IMR-90 (cell line): ENCODE measurements at regions not wholly inside any gene's neighbourhood (a gene's known extent, or its start where the extent isn't known, plus 50 kb on each side); places are given as distances from the start of the nearest gene placed in this dataset.

ENCODE experiments used
- ATAC-seq: fragments of 200-7000 bp; cut with Tn5 transposase; 2 replicates; pipeline ENCODE4 v1.9.1; 2020; ENCODE audit warnings: low read depth, mild to moderate bottlenecking, moderate library complexity
- BruUV-seq: library from RNA; stranded (reverse); fragments of 400-500 nt; replicated peaks from 2 replicates; lab custom pipeline; 2021; lab: Mats Ljungman, UMichigan
- CTCF ChIA-PET: fragments of 300-600 bp; formaldehyde crosslinking; extraction: SDS; loops from one replicate; lab custom pipeline; 2021; ENCODE audit warnings: antibody characterized with exemption; lab: Yijun Ruan, JAX
- POLR2A ChIA-PET: fragments of 300-600 bp; sonication (Branson Sonifier 250); formaldehyde crosslinking; loops from one replicate; lab custom pipeline; 2022; ENCODE audit warnings: antibody characterized with exemption; ENCODE audit not compliant: unreplicated experiment; lab: Charles Lee
- DNase-seq: peaks from one replicate; pipeline ENCODE4 v3.0.0; 2013
- H2AFZ ChIP-seq: replicated peaks from 2 replicates; pipeline ENCODE3; 2013; ENCODE audit warnings: low read length, mild to moderate bottlenecking; ENCODE audit not compliant: poor library complexity
- H2AK5ac ChIP-seq: 2 replicates; pipeline ENCODE4 v1.6.1; 2013; ENCODE audit warnings: low read depth, low read length, inconsistent platforms
- H2AK9ac ChIP-seq: replicated peaks from 2 replicates; pipeline ENCODE3; 2013; ENCODE audit warnings: mild to moderate bottlenecking, low read depth, low read length, moderate library complexity; ENCODE audit not compliant: poor library complexity
- H2BK120ac ChIP-seq: 2 replicates; pipeline ENCODE4 v1.6.1; 2013; ENCODE audit warnings: low read depth, low read length, inconsistent platforms
- H2BK15ac ChIP-seq: 3 replicates; pipeline ENCODE4 v1.6.1; 2013; ENCODE audit warnings: low read depth, low read length, inconsistent platforms
- H2BK20ac ChIP-seq: 2 replicates; pipeline ENCODE4 v1.6.1; 2013; ENCODE audit warnings: low read depth, mild to moderate bottlenecking, inconsistent platforms, low read length, moderate library complexity
- H2BK5ac ChIP-seq: 2 replicates; pipeline ENCODE4 v1.6.1; 2013; ENCODE audit warnings: mild to moderate bottlenecking, low read depth, low read length, inconsistent platforms; ENCODE audit not compliant: poor library complexity, severe bottlenecking
- H3K14ac ChIP-seq: replicated peaks from 2 replicates; pipeline ENCODE4 v1.6.1; 2013; ENCODE audit warnings: low read depth, low read length, inconsistent platforms
- H3K18ac ChIP-seq: 2 replicates; pipeline ENCODE4 v1.6.1; 2013; ENCODE audit warnings: low read depth, low read length, control low read depth
- H3K23ac ChIP-seq: 2 replicates; pipeline ENCODE4 v1.6.1; 2013; ENCODE audit warnings: low read depth, low read length, inconsistent platforms
- H3K27ac ChIP-seq: 2 replicates; pipeline ENCODE4 v1.5.1; 2013; ENCODE audit warnings: mild to moderate bottlenecking, control low read depth, low read length; ENCODE audit not compliant: insufficient read depth
- H3K27me3 ChIP-seq: 2 replicates; pipeline ENCODE4 v1.6.1; 2013; ENCODE audit warnings: low read length; ENCODE audit not compliant: control insufficient read depth, insufficient read depth
- H3K36me3 ChIP-seq: 2 replicates; pipeline ENCODE4 v1.6.1; 2013; ENCODE audit warnings: low read length, mixed read lengths; ENCODE audit not compliant: control insufficient read depth, insufficient read depth
- H3K4ac ChIP-seq: 2 replicates; pipeline ENCODE4 v1.6.1; 2013; ENCODE audit warnings: low read depth, low read length, inconsistent platforms
- H3K4me1 ChIP-seq: 2 replicates; pipeline ENCODE4 v1.6.1; 2013; ENCODE audit warnings: low read length, mixed read lengths; ENCODE audit not compliant: control insufficient read depth, insufficient read depth
- H3K4me2 ChIP-seq: 2 replicates; pipeline ENCODE4 v1.6.1; 2013; ENCODE audit warnings: low read depth, mild to moderate bottlenecking, control low read depth, low read length, moderate library complexity
- H3K4me3 ChIP-seq: 2 replicates; pipeline ENCODE4 v1.5.1; 2013; ENCODE audit warnings: low read depth, mild to moderate bottlenecking, control low read depth, low read length, moderate library complexity; ENCODE audit not compliant: insufficient read depth
- H3K56ac ChIP-seq: 2 replicates; pipeline ENCODE4 v1.6.1; 2013; ENCODE audit warnings: low read length, inconsistent platforms; ENCODE audit not compliant: insufficient read depth; ENCODE audit errors: extremely low read depth
- H3K79me1 ChIP-seq, 2 experiments: 2 replicates each; pipeline ENCODE4 v1.6.1; 2013; ENCODE audit warnings: low read length in 2 of 2, inconsistent platforms in 1 of 2, low read depth in 1 of 2
- H3K9ac ChIP-seq: 2 replicates; pipeline ENCODE4 v1.6.1; 2013; ENCODE audit warnings: low read depth, low read length, control low read depth
- H3K9me1 ChIP-seq: 2 replicates; pipeline ENCODE4 v1.6.1; 2013; ENCODE audit warnings: low read length, inconsistent platforms; ENCODE audit not compliant: insufficient read depth
- H3K9me3 ChIP-seq: 2 replicates; pipeline ENCODE4 v1.6.1; 2013; ENCODE audit warnings: low read length; ENCODE audit not compliant: control insufficient read depth, insufficient read depth
- H4K20me1 ChIP-seq: 2 replicates; pipeline ENCODE4 v1.6.1; 2013; ENCODE audit warnings: low read length, inconsistent platforms; ENCODE audit not compliant: insufficient read depth
- H4K5ac ChIP-seq: 2 replicates; pipeline ENCODE4 v1.6.1; 2013; ENCODE audit warnings: mild to moderate bottlenecking, low read depth, low read length, control low read depth
- H4K8ac ChIP-seq, 2 experiments: 2 replicates each; pipeline ENCODE4 v1.6.1; 2013; ENCODE audit warnings: low read depth in 2 of 2, low read length in 2 of 2, control low read depth in 1 of 2, inconsistent platforms in 1 of 2
- H4K91ac ChIP-seq: 2 replicates; pipeline ENCODE4 v1.6.1; 2013; ENCODE audit warnings: low read depth, low read length, inconsistent platforms; ENCODE audit not compliant: insufficient read depth
- BHLHE40 ChIP-seq: fragments of 150-350 bp; IDR thresholded peaks from 2 replicates; pipeline ENCODE4 v1.6.1; 2016; ENCODE audit warnings: mild to moderate bottlenecking, low read depth, low read length
- CEBPB ChIP-seq: IDR thresholded peaks from 2 replicates; pipeline ENCODE4 v1.6.1; 2012; ENCODE audit warnings: low read depth, low read length, improper control_type of control experiment
- CHD1 ChIP-seq: IDR thresholded peaks from 2 replicates; pipeline ENCODE4 v1.6.1; 2012; ENCODE audit warnings: low read depth, low read length, improper control_type of control experiment
- FOS ChIP-seq: fragments of 150-350 bp; IDR thresholded peaks from 2 replicates; pipeline ENCODE4 v1.6.1; 2016; ENCODE audit warnings: low read depth, low read length
- MAFK ChIP-seq: IDR thresholded peaks from 2 replicates; pipeline ENCODE4 v1.6.1; 2012; ENCODE audit warnings: low read depth, low read length, improper control_type of control experiment
- MAZ ChIP-seq: IDR thresholded peaks from 2 replicates; pipeline ENCODE4 v1.6.1; 2012; ENCODE audit warnings: low read depth, mild to moderate bottlenecking, low read length, improper control_type of control experiment, moderate library complexity, borderline replicate concordance
- MXI1 ChIP-seq: IDR thresholded peaks from 2 replicates; pipeline ENCODE4 v1.6.1; 2012; ENCODE audit warnings: low read depth, mild to moderate bottlenecking, low read length, moderate library complexity, borderline replicate concordance
- NFE2L2 ChIP-seq: fragments of 150-350 bp; IDR thresholded peaks from 2 replicates; pipeline ENCODE4 v1.6.1; 2016; ENCODE audit warnings: low read depth, mild to moderate bottlenecking, low read length
- POLR2A ChIP-seq: IDR thresholded peaks from 2 replicates; pipeline ENCODE4 v1.6.1; 2012; ENCODE audit warnings: mild to moderate bottlenecking, low read depth, low read length
- RAD21 ChIP-seq: IDR thresholded peaks from 2 replicates; pipeline ENCODE4 v1.6.1; 2012; ENCODE audit warnings: low read length, improper control_type of control experiment
- RCOR1 ChIP-seq: IDR thresholded peaks from 2 replicates; pipeline ENCODE4 v1.6.1; 2012; ENCODE audit warnings: mild to moderate bottlenecking, low read length, improper control_type of control experiment; ENCODE audit not compliant: insufficient replicate concordance
- RFX5 ChIP-seq: IDR thresholded peaks from 2 replicates; pipeline ENCODE4 v1.8.0; 2012; ENCODE audit warnings: low read depth, mild to moderate bottlenecking, low read length, moderate library complexity
- SMC3 ChIP-seq: fragments of 150-350 bp; IDR thresholded peaks from 2 replicates; pipeline ENCODE4 v1.6.1; 2016; ENCODE audit warnings: low read depth, mild to moderate bottlenecking, antibody characterized with exemption, low read length, moderate library complexity
- WGBS, 2 experiments: methylation state at CpG; one replicate each; pipeline versions ENCODE4 v1.1.5 to v1.1.7; 2013; ENCODE audit warnings: missing lambda C conversion rate in 2 of 2; ENCODE audit not compliant: insufficient read length in 1 of 2; ENCODE audit errors: extremely low coverage in 2 of 2; 5-methylcytosine and 5-hydroxymethylcytosine counted together
- dilution Hi-C: fragments of 300-500 bp; cut with HindIII; formaldehyde crosslinking; loops from one replicate; pipeline ENCODE4 v1.14.3; 2018; ENCODE audit warnings: low sequenced_read_pairs; ENCODE audit not compliant: unreplicated experiment
- in situ Hi-C: fragments of 300-500 bp; cut with MboI; formaldehyde crosslinking; loops from 3 replicates; pipeline ENCODE4 v1.14.3; 2019; ENCODE audit warnings: low sequenced_read_pairs, inconsistent platforms, mixed read lengths
- intact Hi-C: fragments of 100-400 bp; cut with micrococcal nuclease; formaldehyde crosslinking; loops from 2 replicates; pipeline ENCODE4 v1.10.0; 2022
- TF ChIP-seq, protein P1 (sequence below): fragments of 150-350 bp; IDR thresholded peaks from 2 replicates; pipeline ENCODE4 v1.6.1; 2017; ENCODE audit warnings: mild to moderate bottlenecking, antibody characterized with exemption, low read length, low read depth
- TF ChIP-seq, protein P2 (sequence below): conservative IDR thresholded peaks from 2 replicates; pipeline ENCODE4 v1.5.1; 2012; ENCODE audit warnings: mild to moderate bottlenecking, low read depth, low read length, improper control_type of control experiment
- TF ChIP-seq, protein P3 (sequence below): fragments of 150-350 bp; IDR thresholded peaks from 2 replicates; pipeline ENCODE4 v1.6.1; 2016; ENCODE audit warnings: low read depth, mild to moderate bottlenecking, low read length, moderate library complexity, borderline replicate concordance

DNA sequence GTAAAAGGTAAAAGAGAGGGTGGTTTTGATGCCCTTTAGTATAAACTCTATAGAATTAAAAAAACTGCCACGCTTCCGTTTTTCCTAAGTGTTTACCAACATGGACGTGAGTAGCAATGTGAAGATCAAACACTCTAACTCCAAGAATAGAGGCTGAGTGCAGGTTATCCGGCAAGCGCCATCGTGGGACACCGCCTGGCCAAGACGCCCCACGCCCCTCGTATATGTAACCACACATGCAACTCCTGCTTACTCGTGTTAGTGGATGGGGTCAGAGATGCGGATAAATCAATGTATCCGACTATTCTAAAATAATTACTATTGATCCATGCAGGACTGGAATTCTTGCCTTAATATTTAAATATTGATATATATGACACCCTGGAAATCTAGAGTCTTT lies 741.3 kb downstream of the GALR1 start:
- ChIA-PET CTCF (no interaction called here), POLR2A (no interaction called here)
- H2AFZ ChIP-seq = no peak overlapping the region
- TF ChIP-seq CEBPB (no peak), RCOR1 (no peak), CHD1 (no peak), POLR2A (no peak), RAD21 (no peak), FOS (no peak), MAZ (no peak), SMC3 (no peak), RFX5 (no peak), MXI1 (no peak), NFE2L2 (no peak), BHLHE40 (no peak), MAFK (no peak)
- TF ChIP-seq, protein P1, sequence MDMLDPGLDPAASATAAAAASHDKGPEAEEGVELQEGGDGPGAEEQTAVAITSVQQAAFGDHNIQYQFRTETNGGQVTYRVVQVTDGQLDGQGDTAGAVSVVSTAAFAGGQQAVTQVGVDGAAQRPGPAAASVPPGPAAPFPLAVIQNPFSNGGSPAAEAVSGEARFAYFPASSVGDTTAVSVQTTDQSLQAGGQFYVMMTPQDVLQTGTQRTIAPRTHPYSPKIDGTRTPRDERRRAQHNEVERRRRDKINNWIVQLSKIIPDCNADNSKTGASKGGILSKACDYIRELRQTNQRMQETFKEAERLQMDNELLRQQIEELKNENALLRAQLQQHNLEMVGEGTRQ = no peak
- TF ChIP-seq, protein P2, sequence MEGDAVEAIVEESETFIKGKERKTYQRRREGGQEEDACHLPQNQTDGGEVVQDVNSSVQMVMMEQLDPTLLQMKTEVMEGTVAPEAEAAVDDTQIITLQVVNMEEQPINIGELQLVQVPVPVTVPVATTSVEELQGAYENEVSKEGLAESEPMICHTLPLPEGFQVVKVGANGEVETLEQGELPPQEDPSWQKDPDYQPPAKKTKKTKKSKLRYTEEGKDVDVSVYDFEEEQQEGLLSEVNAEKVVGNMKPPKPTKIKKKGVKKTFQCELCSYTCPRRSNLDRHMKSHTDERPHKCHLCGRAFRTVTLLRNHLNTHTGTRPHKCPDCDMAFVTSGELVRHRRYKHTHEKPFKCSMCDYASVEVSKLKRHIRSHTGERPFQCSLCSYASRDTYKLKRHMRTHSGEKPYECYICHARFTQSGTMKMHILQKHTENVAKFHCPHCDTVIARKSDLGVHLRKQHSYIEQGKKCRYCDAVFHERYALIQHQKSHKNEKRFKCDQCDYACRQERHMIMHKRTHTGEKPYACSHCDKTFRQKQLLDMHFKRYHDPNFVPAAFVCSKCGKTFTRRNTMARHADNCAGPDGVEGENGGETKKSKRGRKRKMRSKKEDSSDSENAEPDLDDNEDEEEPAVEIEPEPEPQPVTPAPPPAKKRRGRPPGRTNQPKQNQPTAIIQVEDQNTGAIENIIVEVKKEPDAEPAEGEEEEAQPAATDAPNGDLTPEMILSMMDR = no peak
- TF ChIP-seq, protein P3, sequence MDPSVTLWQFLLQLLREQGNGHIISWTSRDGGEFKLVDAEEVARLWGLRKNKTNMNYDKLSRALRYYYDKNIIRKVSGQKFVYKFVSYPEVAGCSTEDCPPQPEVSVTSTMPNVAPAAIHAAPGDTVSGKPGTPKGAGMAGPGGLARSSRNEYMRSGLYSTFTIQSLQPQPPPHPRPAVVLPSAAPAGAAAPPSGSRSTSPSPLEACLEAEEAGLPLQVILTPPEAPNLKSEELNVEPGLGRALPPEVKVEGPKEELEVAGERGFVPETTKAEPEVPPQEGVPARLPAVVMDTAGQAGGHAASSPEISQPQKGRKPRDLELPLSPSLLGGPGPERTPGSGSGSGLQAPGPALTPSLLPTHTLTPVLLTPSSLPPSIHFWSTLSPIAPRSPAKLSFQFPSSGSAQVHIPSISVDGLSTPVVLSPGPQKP = no peak
- peaks cover 28% of the 10 kb centered on the region for H3K9me3 ChIP-seq
- no peaks in the 10 kb centered on the region for H3K9me1 ChIP-seq
- H2BK5ac ChIP-seq = no peak overlapping the region
- no peak overlapping the region for H4K5ac ChIP-seq
- no TSS peak for BruUV-seq
- no peak overlapping the region for H2AK9ac ChIP-seq
- no peak overlapping the region for H3K27ac ChIP-seq
- dilution Hi-C loops (no loop called here), in situ Hi-C loops (no loop called here), intact Hi-C loops (no loop called here)
- H2BK15ac ChIP-seq = no peak overlapping the region
- H3K4ac ChIP-seq = no peak overlapping the region
- no peak overlapping the region for H3K4me3 ChIP-seq
- no peak overlapping the region for H4K8ac ChIP-seq
- no peak overlapping the region for H2AK5ac ChIP-seq
- H3K14ac ChIP-seq = no peak overlapping the region
- H3K18ac ChIP-seq = no peak overlapping the region
- no peak overlapping the region for H4K91ac ChIP-seq
- H3K4me2 ChIP-seq = no peak overlapping the region
- no peak overlapping the region for H3K23ac ChIP-seq
- no peak for ATAC-seq
- no peaks in the 10 kb centered on the region for H3K27me3 ChIP-seq
- no peak overlapping the region for H3K9ac ChIP-seq
- no peak overlapping the region for H2BK120ac ChIP-seq
- H3K56ac ChIP-seq = no peak overlapping the region
- no peak for DNase-seq
- no peaks in the 10 kb centered on the region for H4K20me1 ChIP-seq
- no peaks in the 10 kb centered on the region for H3K79me1 ChIP-seq
- H3K36me3 ChIP-seq = no peaks in the 10 kb centered on the region
- WGBS, 2 experiments = no CpG with 5 or more reads among the region's 13 CpGs
- no peak overlapping the region for H2BK20ac ChIP-seq
- no peaks in the 10 kb centered on the region for H3K4me1 ChIP-seq
